H9 (cell line): ENCODE measurements at regions not wholly inside any gene's neighbourhood (a gene's known extent, or its start where the extent isn't known, plus 50 kb on each side); places are given as distances from the start of the nearest gene placed in this dataset.

Source experiments
- DNase-seq: peaks from one replicate; pipeline ENCODE4 v3.0.0-alpha.2; 2017
- H2AFZ ChIP-seq: one replicate; pipeline ENCODE4 v1.6.1; 2013; ENCODE audit warnings: mild to moderate bottlenecking, low read length, control low read depth, moderate library complexity
- H2AK5ac ChIP-seq: 2 replicates; pipeline ENCODE4 v1.6.1; 2013; ENCODE audit warnings: low read length, control low read depth, mixed read lengths; ENCODE audit not compliant: insufficient read length
- H2BK120ac ChIP-seq: one replicate; pipeline ENCODE4 v1.6.1; 2013; ENCODE audit warnings: low read depth, mild to moderate bottlenecking, low read length, control low read depth, inconsistent platforms; ENCODE audit not compliant: poor library complexity, severe bottlenecking
- H2BK12ac ChIP-seq: 2 replicates; pipeline ENCODE4 v1.6.1; 2013; ENCODE audit warnings: low read length, control low read depth, mixed read lengths, low read depth; ENCODE audit not compliant: insufficient read length
- H2BK15ac ChIP-seq: 2 replicates; pipeline ENCODE4 v1.6.1; 2013; ENCODE audit warnings: low read depth, low read length, control low read depth
- H2BK20ac ChIP-seq: one replicate; pipeline ENCODE4 v1.6.1; 2013; ENCODE audit warnings: low read depth, mild to moderate bottlenecking, low read length, control low read depth, inconsistent platforms; ENCODE audit not compliant: poor library complexity, severe bottlenecking
- H2BK5ac ChIP-seq: 2 replicates; pipeline ENCODE4 v1.6.1; 2013; ENCODE audit warnings: low read length, control low read depth, mixed read lengths; ENCODE audit not compliant: insufficient read length
- H3K14ac ChIP-seq: 2 replicates; pipeline ENCODE4 v1.6.1; 2013; ENCODE audit warnings: low read length, control low read depth; ENCODE audit not compliant: insufficient read depth
- H3K18ac ChIP-seq: 2 replicates; pipeline ENCODE4 v1.6.1; 2013; ENCODE audit warnings: low read depth, mild to moderate bottlenecking, mixed read lengths, low read length, control low read depth; ENCODE audit not compliant: insufficient read length
- H3K23ac ChIP-seq: 2 replicates; pipeline ENCODE4 v1.6.1; 2013; ENCODE audit warnings: low read length, control low read depth, mixed read lengths, low read depth; ENCODE audit not compliant: insufficient read length
- H3K23me2 ChIP-seq: 2 replicates; pipeline ENCODE4 v1.6.1; 2013; ENCODE audit warnings: low read depth, mild to moderate bottlenecking, mixed read lengths, low read length, control low read depth; ENCODE audit not compliant: insufficient read length, poor library complexity, severe bottlenecking
- H3K27ac ChIP-seq: 2 replicates; pipeline ENCODE4 v1.5.1; 2013; ENCODE audit warnings: low read length, control low read depth, mixed read lengths, low read depth; ENCODE audit not compliant: insufficient read length
- H3K27me3 ChIP-seq: 2 replicates; pipeline ENCODE4 v1.6.1; 2013; ENCODE audit warnings: low read length, control low read depth, inconsistent platforms; ENCODE audit not compliant: insufficient read depth
- H3K4ac ChIP-seq: 2 replicates; pipeline ENCODE4 v1.6.1; 2013; ENCODE audit warnings: low read depth, mild to moderate bottlenecking, control low read depth, inconsistent platforms, low read length, moderate library complexity
- H3K4me1 ChIP-seq: 2 replicates; pipeline ENCODE4 v1.6.1; 2013; ENCODE audit warnings: low read length, control low read depth, inconsistent platforms; ENCODE audit not compliant: insufficient read depth
- H3K4me2 ChIP-seq: 2 replicates; pipeline ENCODE4 v1.6.1; 2013; ENCODE audit warnings: low read length, control low read depth, mixed read lengths; ENCODE audit not compliant: insufficient read length, insufficient read depth
- H3K56ac ChIP-seq: 2 replicates; pipeline ENCODE4 v1.6.1; 2013; ENCODE audit warnings: low read depth, mild to moderate bottlenecking, mixed read lengths, low read length, control low read depth; ENCODE audit not compliant: insufficient read length
- H3K79me1 ChIP-seq: 2 replicates; pipeline ENCODE4 v1.6.1; 2013; ENCODE audit warnings: low read depth, mild to moderate bottlenecking, moderate library complexity, low read length, control low read depth, inconsistent platforms; ENCODE audit not compliant: insufficient read depth, poor library complexity, severe bottlenecking
- H3K79me2 ChIP-seq: 2 replicates; pipeline ENCODE4 v1.6.1; 2013; ENCODE audit warnings: low read length, control low read depth, inconsistent platforms; ENCODE audit not compliant: insufficient read depth
- H3K9ac ChIP-seq: 2 replicates; pipeline ENCODE4 v1.6.1; 2013; ENCODE audit warnings: low read length, control low read depth, mixed read lengths; ENCODE audit not compliant: insufficient read length; ENCODE audit errors: extremely low read depth
- H3K9me3 ChIP-seq: one replicate; pipeline ENCODE4 v1.6.1; 2013; ENCODE audit warnings: low read depth, low read length, inconsistent platforms; ENCODE audit not compliant: control insufficient read depth
- H3T11ph ChIP-seq: one replicate; pipeline ENCODE4 v1.6.1; 2013; ENCODE audit warnings: mild to moderate bottlenecking, low read length, control low read depth, inconsistent platforms
- H4K20me1 ChIP-seq: one replicate; pipeline ENCODE4 v1.6.1; 2013; ENCODE audit not compliant: control insufficient read depth, insufficient read length, insufficient read depth
- H4K5ac ChIP-seq: 2 replicates; pipeline ENCODE4 v1.6.1; 2013; ENCODE audit warnings: low read depth, mild to moderate bottlenecking, mixed read lengths, low read length, control low read depth; ENCODE audit not compliant: insufficient read length
- H4K8ac ChIP-seq: replicated peaks from 2 replicates; pipeline ENCODE4 v1.6.1; 2013; ENCODE audit warnings: low read length, control low read depth, mixed read lengths, low read depth; ENCODE audit not compliant: insufficient read length
- H4K91ac ChIP-seq: 2 replicates; pipeline ENCODE4 v1.6.1; 2013; ENCODE audit warnings: low read depth, mild to moderate bottlenecking, moderate library complexity, mixed read lengths, low read length, control low read depth; ENCODE audit not compliant: insufficient read length
- H3K27ac Mint-ChIP-seq, 3 experiments: 2 replicates in 2 of 3; 3 replicates in 1 of 3; pipeline ENCODE4 v1.8.0; 2020 to 2021; ENCODE audit warnings: mixed read lengths in 3 of 3, mild to moderate bottlenecking in 1 of 3, moderate library complexity in 1 of 3
- H3K27me3 Mint-ChIP-seq: 2 replicates; pipeline ENCODE4 v1.8.0; 2021; ENCODE audit warnings: low read depth, mild to moderate bottlenecking, moderate library complexity, mixed read lengths
- H3K36me3 Mint-ChIP-seq, 3 experiments: 2 replicates in 2 of 3; 3 replicates in 1 of 3; pipeline ENCODE4 v1.8.0; 2020 to 2021; ENCODE audit warnings: low read depth in 3 of 3, mixed read lengths in 3 of 3; ENCODE audit not compliant: insufficient read depth in 1 of 3
- H3K4me1 Mint-ChIP-seq, 2 experiments: 2 replicates each; pipeline ENCODE4 v1.8.0; 2020; ENCODE audit warnings: mixed read lengths in 2 of 2
- H3K4me3 Mint-ChIP-seq, 2 experiments: 2 replicates in 1 of 2; 3 replicates in 1 of 2; pipeline ENCODE4 v1.8.0; 2020 to 2021; ENCODE audit warnings: mild to moderate bottlenecking in 2 of 2, mixed read lengths in 2 of 2, moderate library complexity in 1 of 2
- H3K9me3 Mint-ChIP-seq, 2 experiments: 2 replicates in 1 of 2; 3 replicates in 1 of 2; pipeline ENCODE4 v1.8.0; 2020; ENCODE audit warnings: mild to moderate bottlenecking in 2 of 2, mixed read lengths in 2 of 2, moderate library complexity in 1 of 2
- CTCF ChIP-seq: fragments of 200-600 bp; sonication (generic); conservative IDR thresholded peaks from 3 replicates; pipeline ENCODE4 v1.8.0; 2021; ENCODE audit warnings: antibody characterized with exemption, mild to moderate bottlenecking
- WGBS: extraction: QIAGEN DNeasy Blood & Tissue Kit; methylation state at CpG from one replicate; pipeline ENCODE4 v1.1.7; 2013; ENCODE audit warnings: missing lambda C conversion rate, low lambda C conversion rate, mixed read lengths; ENCODE audit not compliant: insufficient read length; ENCODE audit errors: extremely low coverage; 5-methylcytosine and 5-hydroxymethylcytosine counted together

GRCh38 chr10:10883737-10884136, 133.9 kb upstream of the CELF2 start:
- no peak overlapping the region for H4K8ac ChIP-seq
- H3K79me2 ChIP-seq, result no peaks in the 10 kb centered on the region
- no peak overlapping the region for H3K4me3 Mint-ChIP-seq
- H2BK12ac ChIP-seq, result no peak overlapping the region
- no peak overlapping the region for H3K4ac ChIP-seq
- no peak overlapping the region for H3T11ph ChIP-seq
- no peaks in the 10 kb centered on the region for H3K23me2 ChIP-seq
- no peak overlapping the region for H2BK20ac ChIP-seq
- no peaks in the 10 kb centered on the region for H3K4me1 ChIP-seq
- H3K18ac ChIP-seq, result no peak overlapping the region
- no peaks in the 10 kb centered on the region for H3K4me1 Mint-ChIP-seq
- TF ChIP-seq CTCF, result no peak
- no peak overlapping the region for H2BK120ac ChIP-seq
- H3K27ac ChIP-seq, result no peak overlapping the region
- H3K36me3 Mint-ChIP-seq, result peaks cover 0 to 5% (median 0%) of the 10 kb centered on the region in 3 experiments; a peak in 2 of 7 replicates
- no peak overlapping the region for H2BK5ac ChIP-seq
- peaks cover 4% of the 10 kb centered on the region in 2 experiments; a peak in 4 of 5 replicates for H3K9me3 Mint-ChIP-seq
- H2AFZ ChIP-seq, result no peak overlapping the region
- no peak overlapping the region for H3K14ac ChIP-seq
- H3K4me2 ChIP-seq, result no peak overlapping the region
- no peak overlapping the region for H2BK15ac ChIP-seq
- H3K27me3 ChIP-seq, result no peaks in the 10 kb centered on the region
- no peak overlapping the region for H3K56ac ChIP-seq
- H3K9me3 ChIP-seq, result no peaks in the 10 kb centered on the region
- H3K9ac ChIP-seq, result no peak overlapping the region
- no peak overlapping the region for H4K91ac ChIP-seq
- no peak overlapping the region for H2AK5ac ChIP-seq
- H3K27me3 Mint-ChIP-seq, result no peaks in the 10 kb centered on the region
- no peak overlapping the region for H4K5ac ChIP-seq
- no peak for DNase-seq
- H4K20me1 ChIP-seq, result no peaks in the 10 kb centered on the region
- no CpG with 5 or more reads among the region's 1 CpG for WGBS
- H3K23ac ChIP-seq, result no peak overlapping the region
- no peak overlapping the region for H3K27ac Mint-ChIP-seq
- H3K79me1 ChIP-seq, result no peaks in the 10 kb centered on the region
